Panc1 (cell line): ENCODE measurements at regions not wholly inside any gene's neighbourhood (a gene's known extent, or its start where the extent isn't known, plus 50 kb on each side); places are given as distances from the start of the nearest gene placed in this dataset.

ENCODE experiments used
- ATAC-seq: fragments of 200-7000 bp; cut with Tn5 transposase; 2 replicates; pipeline ENCODE4 v1.9.1; 2020; ENCODE audit warnings: mild to moderate bottlenecking, moderate library complexity
- BruUV-seq: library from RNA; stranded (reverse); fragments of 400-500 nt; replicated peaks from 2 replicates; lab custom pipeline; 2021; lab: Mats Ljungman, UMichigan
- CTCF ChIA-PET: fragments of 300-600 bp; sonication (Branson Sonifier 250); formaldehyde crosslinking; loops from one replicate; lab custom pipeline; 2022; ENCODE audit warnings: antibody characterized with exemption; lab: Charles Lee
- POLR2A ChIA-PET: fragments of 300-600 bp; sonication (Branson Sonifier 250); formaldehyde crosslinking; loops from one replicate; lab custom pipeline; 2022; ENCODE audit warnings: antibody characterized with exemption; lab: Charles Lee
- DNase-seq: peaks from one replicate; pipeline ENCODE4 v3.0.0-alpha.2; 2010; ENCODE audit warnings: low read depth, low spot score
- H3K27ac ChIP-seq: 2 replicates; pipeline ENCODE4 v1.5.1; 2011; ENCODE audit warnings: mild to moderate bottlenecking, low read length, inconsistent platforms
- H3K27me3 ChIP-seq: fragments of 200-500 bp; sonication (Bioruptor generic); 2 replicates; pipeline ENCODE4 v1.6.0; 2014; ENCODE audit warnings: low read length, inconsistent platforms; ENCODE audit not compliant: control insufficient read depth, insufficient read depth
- H3K36me3 ChIP-seq: fragments of 200-500 bp; sonication (Bioruptor generic); 2 replicates; pipeline ENCODE4 v1.5.1; 2014; ENCODE audit warnings: inconsistent platforms, mild to moderate bottlenecking, low read length, moderate library complexity; ENCODE audit not compliant: control insufficient read depth, insufficient read depth
- H3K4me1 ChIP-seq: 2 replicates; pipeline ENCODE4 v1.5.1; 2011; ENCODE audit warnings: inconsistent platforms, mild to moderate bottlenecking, low read length, moderate library complexity; ENCODE audit not compliant: control insufficient read depth, insufficient read depth
- H3K4me3 ChIP-seq, 2 experiments: 2 replicates each; pipeline ENCODE4 v1.5.1; 2011 to 2012; ENCODE audit warnings: low read depth in 2 of 2, low read length in 2 of 2, mild to moderate bottlenecking in 2 of 2, inconsistent platforms in 1 of 2, moderate library complexity in 1 of 2
- H3K9me3 ChIP-seq: fragments of 200-500 bp; sonication (Bioruptor generic); 2 replicates; pipeline ENCODE4 v1.5.1; 2014; ENCODE audit warnings: low read depth, mild to moderate bottlenecking, inconsistent platforms, low read length, moderate library complexity; ENCODE audit not compliant: control insufficient read depth, insufficient read depth
- CTCF ChIP-seq: fragments of 450-650 bp; IDR thresholded peaks from 2 replicates; pipeline ENCODE4 v1.5.1; 2017; ENCODE audit warnings: mild to moderate bottlenecking
- POLR2AphosphoS5 ChIP-seq: IDR thresholded peaks from 2 replicates; pipeline ENCODE4 v1.6.1; 2012; ENCODE audit warnings: mild to moderate bottlenecking, low read depth, low read length, moderate library complexity
- SIN3A ChIP-seq: IDR thresholded peaks from 2 replicates; pipeline ENCODE4 v1.6.1; 2012; ENCODE audit warnings: low read depth, mild to moderate bottlenecking, low read length, moderate library complexity, borderline replicate concordance; ENCODE audit not compliant: insufficient read depth
- TCF7L2 ChIP-seq: IDR thresholded peaks from 2 replicates; pipeline ENCODE4 v1.6.1; 2011; ENCODE audit warnings: mild to moderate bottlenecking, low read depth, low read length, inconsistent platforms
- in situ Hi-C: cut with HindIII; loops from 2 replicates; pipeline ENCODE4 v1.10.0; 2016; ENCODE audit warnings: low sequenced_read_pairs, low pct_unique_long_range_greater_than_20kb
- intact Hi-C: fragments of 100-400 bp; cut with micrococcal nuclease; formaldehyde crosslinking; loops from one replicate; pipeline ENCODE4 v1.10.0; 2022; ENCODE audit not compliant: unreplicated experiment
- TF ChIP-seq, protein P1 (sequence below), 2 experiments: IDR thresholded peaks; 2 replicates each; pipeline ENCODE4 v1.6.1; 2011 to 2012; ENCODE audit warnings: low read depth in 2 of 2, control low read depth in 1 of 2, low read length in 1 of 2, mild to moderate bottlenecking in 1 of 2, moderate library complexity in 1 of 2; ENCODE audit not compliant: insufficient read depth in 1 of 2

- Histone ChIP-seq H3K4me3 (no peak overlapping the region), H3K27me3 (no peaks in the 10 kb centered on the region), H3K27ac (no peak overlapping the region), H3K36me3 (no peaks in the 10 kb centered on the region), H3K4me1 (no peaks in the 10 kb centered on the region), H3K9me3 (no peaks in the 10 kb centered on the region)
- no TSS peak for BruUV-seq
- ATAC-seq: no peak
- no peak for TF ChIP-seq POLR2AphosphoS5
- TF ChIP-seq, protein P1, sequence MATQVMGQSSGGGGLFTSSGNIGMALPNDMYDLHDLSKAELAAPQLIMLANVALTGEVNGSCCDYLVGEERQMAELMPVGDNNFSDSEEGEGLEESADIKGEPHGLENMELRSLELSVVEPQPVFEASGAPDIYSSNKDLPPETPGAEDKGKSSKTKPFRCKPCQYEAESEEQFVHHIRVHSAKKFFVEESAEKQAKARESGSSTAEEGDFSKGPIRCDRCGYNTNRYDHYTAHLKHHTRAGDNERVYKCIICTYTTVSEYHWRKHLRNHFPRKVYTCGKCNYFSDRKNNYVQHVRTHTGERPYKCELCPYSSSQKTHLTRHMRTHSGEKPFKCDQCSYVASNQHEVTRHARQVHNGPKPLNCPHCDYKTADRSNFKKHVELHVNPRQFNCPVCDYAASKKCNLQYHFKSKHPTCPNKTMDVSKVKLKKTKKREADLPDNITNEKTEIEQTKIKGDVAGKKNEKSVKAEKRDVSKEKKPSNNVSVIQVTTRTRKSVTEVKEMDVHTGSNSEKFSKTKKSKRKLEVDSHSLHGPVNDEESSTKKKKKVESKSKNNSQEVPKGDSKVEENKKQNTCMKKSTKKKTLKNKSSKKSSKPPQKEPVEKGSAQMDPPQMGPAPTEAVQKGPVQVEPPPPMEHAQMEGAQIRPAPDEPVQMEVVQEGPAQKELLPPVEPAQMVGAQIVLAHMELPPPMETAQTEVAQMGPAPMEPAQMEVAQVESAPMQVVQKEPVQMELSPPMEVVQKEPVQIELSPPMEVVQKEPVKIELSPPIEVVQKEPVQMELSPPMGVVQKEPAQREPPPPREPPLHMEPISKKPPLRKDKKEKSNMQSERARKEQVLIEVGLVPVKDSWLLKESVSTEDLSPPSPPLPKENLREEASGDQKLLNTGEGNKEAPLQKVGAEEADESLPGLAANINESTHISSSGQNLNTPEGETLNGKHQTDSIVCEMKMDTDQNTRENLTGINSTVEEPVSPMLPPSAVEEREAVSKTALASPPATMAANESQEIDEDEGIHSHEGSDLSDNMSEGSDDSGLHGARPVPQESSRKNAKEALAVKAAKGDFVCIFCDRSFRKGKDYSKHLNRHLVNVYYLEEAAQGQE (IDR thresholded peaks at IDR 0.05; ENCODE audit: insufficient read depth in 1 of 2, low read depth in 2 of 2, low read length in 1 of 2): no peak
- no peak for TF ChIP-seq CTCF
- no peak for TF ChIP-seq SIN3A
- no peak for TF ChIP-seq TCF7L2
- in situ Hi-C loops (no loop called here), intact Hi-C loops (no loop called here)
- ChIA-PET POLR2A (no interaction called here), CTCF (no interaction called here)
- no peak for DNase-seq
Observed at GRCh38 chr20:16129411-16129810, 443.8 kb downstream of the KIF16B start.

DNA sequence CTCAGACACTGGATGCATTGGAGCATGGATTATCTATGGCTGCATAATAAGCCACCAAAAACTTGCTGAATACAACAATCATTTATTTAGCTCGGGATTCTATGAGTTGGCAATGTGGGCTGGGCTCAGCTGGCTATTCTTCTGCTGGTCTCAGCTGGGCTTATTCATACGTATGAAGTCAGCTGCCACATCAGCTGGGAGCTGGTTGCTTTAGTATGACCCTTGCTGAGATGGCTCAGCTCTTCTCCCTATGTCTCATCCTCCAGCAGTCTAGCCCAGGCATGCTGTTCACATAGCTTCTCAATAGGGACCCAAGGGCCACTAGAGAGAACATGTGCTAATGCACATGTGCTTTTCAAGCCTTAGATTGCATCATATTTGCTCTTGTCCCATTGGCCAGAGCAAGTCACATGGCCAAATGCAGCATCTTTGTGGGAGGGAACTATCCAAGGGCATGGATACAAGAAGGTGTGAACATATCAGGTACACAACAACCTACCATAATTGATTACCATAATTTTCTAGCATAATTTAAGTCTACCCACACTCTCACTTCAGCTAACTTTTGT lies 444.6 kb downstream of the KIF16B start:
- no peaks in the 10 kb centered on the region for H3K27me3 ChIP-seq
- intact Hi-C loops (no loop called here), in situ Hi-C loops (no loop called here)
- BruUV-seq: no TSS peak
- TF ChIP-seq CTCF (no peak), TCF7L2 (no peak), SIN3A (no peak), POLR2AphosphoS5 (no peak)
- TF ChIP-seq, protein P1 (IDR thresholded peaks at IDR 0.05; ENCODE audit: insufficient read depth in 1 of 2, low read depth in 2 of 2, low read length in 1 of 2): no peak
- DNase-seq: no peak
- ChIA-PET POLR2A (no interaction called here), CTCF (no interaction called here)
- no peak overlapping the region for H3K4me3 ChIP-seq
- ATAC-seq: no peak
- no peaks in the 10 kb centered on the region for H3K4me1 ChIP-seq
- no peaks in the 10 kb centered on the region for H3K36me3 ChIP-seq
- H3K27ac ChIP-seq: no peak overlapping the region
- H3K9me3 ChIP-seq: no peaks in the 10 kb centered on the region
